Stimulated activated CD4-positive, alpha-beta T cell treated with anti-CD3 and anti-CD28 coated beads, Interleukin-12 subunit alpha, Interleukin-12 subunit beta, amount 100 ng/mL, for 24 hours (primary cell): ENCODE measurements at regions not wholly inside any gene's neighbourhood (a gene's known extent, or its start where the extent isn't known, plus 50 kb on each side); places are given as distances from the start of the nearest gene placed in this dataset.

Source experiments
- DNase-seq, 2 experiments: peaks; one replicate each; pipeline ENCODE4 v3.0.0-alpha.2; 2020; ENCODE audit warnings: low read depth in 2 of 2

DNA sequence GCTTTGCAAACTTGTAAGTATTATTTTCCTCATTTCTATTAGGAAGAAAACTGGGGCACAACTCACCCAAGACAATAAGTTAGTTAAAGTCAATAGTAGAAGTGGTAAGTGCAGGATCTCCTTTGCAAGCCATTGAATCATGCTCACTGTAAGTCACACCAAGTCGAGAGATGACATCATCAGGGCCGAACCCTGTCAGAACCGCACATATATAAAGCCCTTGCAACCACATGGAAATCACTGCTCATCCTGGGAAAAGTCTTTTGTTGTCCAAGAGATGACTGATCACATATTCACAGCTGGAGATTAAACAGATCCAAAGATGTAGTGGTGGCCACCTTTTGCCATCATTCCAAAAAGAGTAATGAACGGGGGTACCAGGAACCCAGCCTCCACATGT, 484.8 kb upstream of the ID2 start:
- no peak for DNase-seq

DNA sequence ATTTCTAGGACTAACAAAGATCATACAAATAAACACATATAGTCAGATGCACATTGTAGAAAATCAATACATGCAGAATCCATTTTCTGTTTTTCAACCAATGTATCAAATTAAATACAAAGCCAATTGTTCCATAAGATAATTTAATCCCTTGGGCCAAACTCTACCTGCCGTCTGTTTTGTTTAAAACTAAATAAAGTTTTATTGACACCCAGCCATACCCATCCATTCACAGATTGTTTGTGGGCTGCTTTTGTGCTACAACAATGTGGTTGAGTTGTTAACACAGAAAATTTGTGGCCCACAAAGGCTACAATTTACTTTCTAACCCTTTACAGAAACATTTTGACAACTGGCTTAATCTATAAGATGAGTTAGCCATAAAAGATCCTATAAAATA, 484.0 kb upstream of the ID2 start:
- no peak for DNase-seq

DNA sequence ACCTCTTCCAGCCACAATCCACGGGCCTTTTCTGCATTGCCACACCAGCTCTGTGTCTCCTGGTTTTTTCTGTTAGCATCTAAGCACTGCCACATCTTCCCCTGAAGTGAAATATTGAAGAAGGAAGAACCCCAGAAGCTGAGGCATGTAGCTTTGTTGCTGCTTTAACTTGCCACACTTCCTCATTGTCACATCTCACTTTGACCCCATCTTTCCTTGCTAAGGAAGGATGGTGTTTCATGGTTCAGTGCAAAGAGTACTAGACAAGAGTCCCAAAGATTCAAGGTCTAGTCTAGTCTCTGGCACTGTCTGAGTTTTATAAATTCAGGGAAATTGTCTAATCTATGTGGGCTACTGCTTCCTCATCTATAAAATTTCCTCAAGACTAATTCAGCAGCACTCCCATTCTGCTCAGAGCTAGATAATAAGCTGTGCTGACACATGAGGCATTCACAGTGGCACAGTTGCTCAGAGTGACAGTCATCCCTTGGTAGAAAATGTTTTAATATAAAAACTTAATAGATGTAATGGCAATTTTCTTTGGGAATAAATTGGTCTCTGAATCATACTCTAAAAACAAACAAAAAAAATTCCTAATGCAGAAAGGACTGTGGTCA, 483.0 kb upstream of the ID2 start:
- no peak for DNase-seq

DNA sequence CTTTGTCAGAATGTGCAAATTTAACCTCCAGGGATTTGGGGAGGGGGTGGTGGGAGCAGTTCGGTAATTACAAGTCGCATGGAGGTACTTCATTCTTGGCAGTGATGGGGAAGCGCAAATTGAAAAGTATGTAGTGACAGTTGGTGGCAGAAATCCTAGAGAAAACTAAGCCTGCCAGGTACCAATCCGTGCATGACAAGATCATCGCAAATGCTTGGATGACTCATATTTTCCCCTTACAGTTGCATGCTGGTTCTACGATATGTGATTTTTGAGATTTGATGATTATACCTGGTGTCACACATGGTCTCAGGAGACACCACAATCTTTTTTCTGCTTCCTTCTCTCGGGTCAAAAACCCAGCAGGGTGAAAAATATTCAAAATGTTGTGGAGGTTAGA, 479.7 kb upstream of the ID2 start:
- no peak for DNase-seq

DNA sequence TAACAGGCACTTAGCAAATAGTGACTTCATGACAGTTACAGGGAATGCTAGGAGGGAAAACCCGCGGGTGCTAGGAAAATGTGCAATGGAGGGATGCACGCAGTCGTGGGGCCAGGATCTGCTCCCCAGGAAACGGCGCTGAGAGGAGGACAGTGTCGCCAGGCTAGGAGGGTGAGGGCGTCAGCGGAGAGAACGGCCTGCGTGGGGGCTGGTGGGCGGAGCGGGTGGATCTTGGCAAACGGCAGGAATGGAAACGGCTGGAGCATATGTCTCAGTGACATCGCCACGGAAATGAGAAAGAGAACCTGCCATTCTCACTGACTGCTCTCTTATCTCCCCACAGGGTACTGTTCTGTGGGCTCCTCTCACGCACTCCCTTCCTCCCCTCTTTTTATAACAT, 478.5 kb upstream of the ID2 start:
- DNase-seq, result no peak

DNA sequence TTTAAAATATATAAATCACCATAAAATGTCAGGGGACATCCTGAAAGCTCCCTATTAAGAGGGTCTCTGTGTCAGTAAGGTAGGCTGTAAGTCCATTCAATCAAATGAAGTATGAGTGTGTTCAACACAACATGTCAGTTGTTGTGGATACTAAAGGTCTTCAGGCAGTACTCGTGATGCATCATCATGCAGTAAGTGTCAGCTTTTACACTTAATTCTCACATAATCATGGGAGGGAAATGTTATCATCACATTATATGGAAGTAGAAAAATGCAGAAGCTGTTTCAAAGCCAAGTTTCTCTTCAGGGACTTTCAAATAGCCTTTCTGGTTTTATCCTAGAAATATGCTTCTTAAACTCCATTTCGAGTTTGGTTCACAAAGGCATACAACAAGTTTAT, 477.1 kb upstream of the ID2 start:
- no peak for DNase-seq

DNA sequence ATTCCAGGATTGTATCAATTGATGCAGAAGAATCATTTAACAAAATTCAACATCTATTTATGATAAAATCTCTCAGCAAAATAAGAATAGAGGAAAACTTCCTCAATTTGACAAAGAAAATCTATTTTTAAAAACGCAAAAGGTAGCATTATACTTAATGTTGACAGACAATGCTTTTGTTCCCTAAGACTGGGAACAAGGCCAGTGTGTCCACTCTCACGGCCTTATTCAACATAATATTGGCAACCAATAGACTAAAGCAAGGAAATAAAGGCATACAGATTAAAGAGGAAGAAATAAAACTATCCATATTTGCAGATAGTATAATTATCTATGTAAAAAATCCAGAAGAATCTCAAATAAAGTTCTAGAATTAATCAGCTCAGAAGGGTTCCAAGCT, 472.4 kb upstream of the ID2 start:
- no peak for DNase-seq

DNA sequence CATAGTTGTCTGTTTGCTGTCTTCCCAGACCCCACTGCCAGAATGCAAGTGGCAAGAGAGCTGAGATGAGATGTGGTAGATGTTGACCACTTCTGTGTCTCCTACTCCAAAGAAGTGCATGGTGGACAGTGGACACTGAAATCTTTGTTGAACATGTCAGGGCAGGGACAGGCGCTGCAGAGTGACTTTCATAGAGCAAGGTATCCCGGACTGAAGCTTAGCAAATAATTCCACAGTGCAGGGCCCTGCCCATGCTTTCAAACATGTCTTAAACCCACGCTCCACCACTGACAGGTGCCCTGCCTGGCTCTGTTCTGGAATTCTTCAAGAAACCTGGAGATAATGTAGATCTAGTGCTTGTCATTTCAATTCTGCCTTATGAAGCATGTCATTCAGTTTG, 470.5 kb upstream of the ID2 start:
- DNase-seq, result no peak

DNA sequence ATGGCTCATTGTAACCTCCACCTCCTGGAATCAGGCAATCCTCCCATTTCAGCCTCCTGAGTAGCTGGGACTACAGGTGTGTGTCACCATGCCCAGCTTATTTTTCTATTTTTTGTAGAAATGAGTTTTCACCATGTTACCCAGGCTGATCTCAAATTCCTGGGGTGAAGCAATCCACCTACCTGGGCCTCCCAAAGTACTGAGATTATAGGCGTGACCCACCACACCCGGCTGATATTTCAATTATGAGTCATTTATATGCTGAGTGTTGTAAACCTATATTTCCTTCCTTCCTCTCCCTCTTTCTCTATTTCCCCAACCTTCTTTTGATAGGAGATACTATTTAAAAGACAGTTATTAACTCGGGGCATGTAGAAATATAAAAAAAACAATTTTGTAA, 469.6 kb upstream of the ID2 start:
- no peak for DNase-seq

DNA sequence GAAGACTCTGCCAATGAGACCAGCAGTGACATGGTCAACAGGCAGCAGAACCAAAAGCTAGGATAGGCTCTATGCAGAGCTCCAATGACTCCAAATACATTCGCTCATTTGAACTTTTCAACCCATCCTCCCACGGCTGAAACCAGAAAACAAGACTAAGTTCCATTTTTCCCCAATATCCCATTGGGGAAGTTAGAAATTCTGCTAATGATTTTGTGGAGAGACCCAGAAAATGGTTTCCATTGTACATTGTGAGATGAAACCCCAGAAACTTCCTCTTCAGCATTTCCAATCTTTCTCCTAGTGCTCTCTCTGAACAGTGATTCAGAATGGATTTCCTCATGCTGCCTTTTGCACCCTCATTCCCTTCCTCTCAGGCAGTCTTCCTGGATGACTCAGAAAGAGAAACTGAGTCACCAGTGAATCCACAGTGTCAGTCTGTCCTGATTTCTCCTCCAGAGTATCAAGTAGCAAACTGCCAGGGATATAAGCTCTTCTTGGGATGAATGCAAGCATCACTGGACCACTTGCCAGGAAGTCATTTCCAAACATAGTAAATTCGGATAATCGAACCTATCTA, 467.7 kb upstream of the ID2 start:
- no peak for DNase-seq

DNA sequence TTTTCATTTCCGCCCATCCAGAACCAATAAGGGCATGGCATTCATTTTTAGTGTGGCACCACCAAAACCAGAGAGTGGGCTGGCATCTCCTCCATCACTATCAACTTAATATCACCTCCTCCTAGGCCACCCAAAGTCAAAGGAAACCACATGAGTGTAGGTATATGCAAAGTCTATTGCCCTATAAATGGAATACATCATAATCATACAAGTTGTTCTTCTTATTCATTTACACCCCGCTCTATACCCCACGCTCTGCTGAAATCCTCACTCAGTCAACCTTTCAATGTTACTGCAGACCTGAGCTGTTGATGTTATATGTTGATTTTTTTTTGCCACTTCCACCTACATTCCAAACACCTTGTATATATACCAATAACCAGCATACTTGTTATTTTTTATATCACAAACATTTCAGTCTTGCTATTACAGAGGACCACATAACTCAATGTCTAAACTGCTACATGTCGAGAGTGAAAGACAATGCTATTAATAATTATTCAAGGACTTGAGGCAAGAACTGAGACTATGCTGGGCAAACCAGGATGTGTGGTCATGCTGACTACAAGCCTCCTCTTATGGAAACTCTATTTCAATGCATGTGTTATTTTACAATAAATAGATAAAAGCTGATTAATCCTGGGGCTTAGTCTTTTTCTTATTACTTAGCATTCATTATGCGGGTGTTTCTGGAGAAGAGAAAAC, 466.5 kb upstream of the ID2 start:
- DNase-seq, result no peak

DNA sequence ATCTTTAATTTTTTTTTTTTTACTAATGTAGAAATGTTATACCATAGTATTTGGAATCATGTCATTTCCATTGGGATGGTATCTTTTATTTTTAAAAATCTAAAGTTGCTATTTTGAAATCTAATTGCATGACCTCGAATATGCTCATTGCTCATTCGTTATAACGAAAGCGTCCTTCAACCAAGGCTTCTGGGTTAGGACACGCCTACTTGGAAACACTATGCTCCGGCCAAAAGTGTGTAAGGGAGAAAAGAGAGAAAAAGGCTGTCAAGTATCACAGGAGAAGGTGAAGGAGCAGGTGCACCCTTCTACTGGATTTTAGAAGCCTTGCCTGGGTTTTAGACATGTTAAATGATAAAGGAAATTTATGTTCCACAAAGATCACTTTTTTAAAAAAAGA, 465.9 kb upstream of the ID2 start:
- DNase-seq, result no peak

DNA sequence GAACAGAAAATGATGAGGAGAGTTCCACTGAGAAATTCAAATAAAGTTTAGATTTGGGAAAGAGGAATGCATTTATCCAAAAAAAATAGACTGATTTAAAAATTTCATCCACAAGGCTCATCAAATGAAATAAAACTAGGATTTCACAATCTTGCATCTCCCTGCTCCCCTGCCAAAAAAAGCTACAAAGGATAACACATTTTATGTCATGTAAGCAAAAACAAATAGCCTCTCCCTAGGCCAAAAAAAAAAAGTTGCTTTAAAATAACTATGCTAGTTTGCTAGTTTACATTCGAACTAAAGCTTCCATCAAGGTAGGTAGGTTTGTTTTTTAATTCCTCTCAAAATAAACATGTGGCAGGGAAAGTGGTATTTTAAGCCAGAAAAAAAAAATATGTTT, 465.5 kb upstream of the ID2 start:
- DNase-seq, result no peak

DNA sequence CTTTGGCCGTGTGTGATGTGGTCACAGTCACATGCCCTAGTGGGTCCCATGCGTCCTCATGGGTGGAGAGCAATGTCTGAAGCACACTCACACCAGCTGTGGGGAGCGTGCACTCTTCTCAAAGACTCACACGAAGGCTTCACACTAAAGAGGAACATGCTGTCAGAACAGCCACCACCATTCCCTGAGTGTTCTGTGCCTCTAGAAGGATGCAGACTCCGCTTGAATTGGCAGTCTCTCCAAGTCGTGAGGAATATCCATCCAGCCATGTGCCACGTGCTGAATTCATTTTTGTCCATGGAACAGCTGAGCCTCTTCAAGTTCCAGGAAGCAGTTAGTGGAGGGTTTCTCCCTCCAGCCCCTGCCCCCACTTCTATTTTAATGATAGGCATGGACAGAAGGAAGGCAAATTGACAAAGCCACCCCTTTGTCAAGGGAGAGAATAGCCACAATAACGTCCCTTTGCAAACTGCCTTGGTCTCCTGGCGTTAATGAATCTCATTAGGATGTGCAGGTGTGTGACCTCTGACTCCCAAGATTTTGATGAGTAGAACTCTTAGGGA, 464.3 kb upstream of the ID2 start:
- DNase-seq, result no peak

DNA sequence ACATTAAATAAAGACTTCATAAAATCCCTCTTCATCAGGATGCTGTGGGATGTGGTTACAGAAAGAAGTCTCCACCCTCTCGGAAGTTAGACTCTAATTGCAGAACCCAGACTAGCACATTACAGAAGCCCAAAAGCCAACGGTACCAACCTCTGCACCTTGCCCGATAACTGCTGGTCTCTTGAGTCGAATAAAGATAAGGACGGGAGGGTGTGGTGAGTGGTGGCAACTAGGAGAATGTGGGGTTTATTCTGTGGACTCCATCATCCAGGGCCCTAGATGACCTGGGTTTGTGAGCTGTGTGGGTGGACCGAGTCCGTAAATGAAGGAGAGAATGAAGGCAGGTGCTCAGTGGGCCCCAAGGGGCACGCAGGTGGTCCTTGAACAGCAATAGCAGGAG, 462.8 kb upstream of the ID2 start:
- no peak for DNase-seq

DNA sequence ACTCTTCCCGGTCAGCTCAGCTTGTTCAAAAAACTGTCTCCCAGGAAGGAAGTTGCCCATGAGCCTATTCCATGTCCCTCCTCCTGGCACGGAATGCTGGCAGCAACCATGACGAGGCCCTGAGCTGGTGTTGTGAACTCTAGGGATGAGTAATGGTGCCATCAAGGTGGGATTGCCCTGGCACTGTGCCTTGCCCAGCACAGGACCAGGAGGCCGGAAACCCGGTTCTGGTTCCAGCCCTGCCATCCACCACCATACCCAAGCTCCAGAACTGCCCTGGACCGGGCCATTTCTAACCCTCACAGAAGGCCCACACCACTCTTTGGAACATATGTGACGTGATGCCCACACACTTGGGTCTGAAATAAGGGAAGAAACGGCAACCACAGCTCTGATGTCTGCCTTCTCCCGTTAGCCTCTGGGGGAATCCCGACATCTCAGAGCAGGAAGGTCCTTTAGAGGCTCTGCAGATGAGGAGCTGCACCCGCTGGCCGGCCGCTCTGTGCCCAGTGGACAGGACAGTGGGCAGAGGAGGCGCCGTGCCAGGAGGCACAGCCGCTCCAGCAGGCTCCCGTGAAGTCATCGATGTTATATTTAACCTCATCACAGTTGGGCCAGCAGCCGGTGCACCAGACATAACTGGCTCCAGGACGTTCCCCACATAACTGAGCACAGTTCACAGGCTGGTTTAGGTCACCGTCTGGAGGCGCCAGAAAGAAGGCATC, 462.1 kb upstream of the ID2 start:
- DNase-seq, result no peak

DNA sequence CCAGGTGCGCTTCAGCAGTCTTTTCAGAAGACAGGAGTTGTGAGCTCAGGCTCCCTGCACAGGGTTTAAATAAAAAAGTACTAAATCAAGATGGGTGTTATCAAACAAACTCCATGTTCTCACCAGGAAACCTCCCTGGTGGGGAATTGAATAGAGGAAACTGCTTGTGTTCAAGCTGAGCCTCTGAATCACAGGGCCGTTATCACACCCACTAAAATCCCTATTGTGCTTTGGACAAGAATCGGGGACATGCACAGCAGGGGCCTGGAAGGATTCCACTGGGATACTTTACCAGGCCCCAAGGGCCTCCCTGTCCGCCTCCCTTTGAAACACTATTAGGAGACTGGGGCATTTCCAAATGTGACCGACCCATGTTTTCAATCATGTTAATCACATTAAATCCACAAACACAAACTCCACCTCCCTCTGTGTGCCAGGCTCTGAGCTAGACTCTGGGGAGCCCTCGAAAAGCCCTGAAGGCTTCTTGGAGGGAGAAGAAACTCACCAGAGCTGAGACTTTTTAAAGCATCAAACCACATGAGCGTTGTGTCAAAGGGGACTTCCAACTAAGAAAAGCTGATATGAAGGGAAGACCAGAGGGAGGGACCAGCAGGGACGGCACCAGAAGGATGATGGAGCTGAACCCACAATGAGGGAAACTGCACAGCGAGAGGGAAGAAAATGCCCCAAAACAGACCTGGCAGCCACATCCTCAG, 458.7 kb upstream of the ID2 start:
- DNase-seq, result no peak

DNA sequence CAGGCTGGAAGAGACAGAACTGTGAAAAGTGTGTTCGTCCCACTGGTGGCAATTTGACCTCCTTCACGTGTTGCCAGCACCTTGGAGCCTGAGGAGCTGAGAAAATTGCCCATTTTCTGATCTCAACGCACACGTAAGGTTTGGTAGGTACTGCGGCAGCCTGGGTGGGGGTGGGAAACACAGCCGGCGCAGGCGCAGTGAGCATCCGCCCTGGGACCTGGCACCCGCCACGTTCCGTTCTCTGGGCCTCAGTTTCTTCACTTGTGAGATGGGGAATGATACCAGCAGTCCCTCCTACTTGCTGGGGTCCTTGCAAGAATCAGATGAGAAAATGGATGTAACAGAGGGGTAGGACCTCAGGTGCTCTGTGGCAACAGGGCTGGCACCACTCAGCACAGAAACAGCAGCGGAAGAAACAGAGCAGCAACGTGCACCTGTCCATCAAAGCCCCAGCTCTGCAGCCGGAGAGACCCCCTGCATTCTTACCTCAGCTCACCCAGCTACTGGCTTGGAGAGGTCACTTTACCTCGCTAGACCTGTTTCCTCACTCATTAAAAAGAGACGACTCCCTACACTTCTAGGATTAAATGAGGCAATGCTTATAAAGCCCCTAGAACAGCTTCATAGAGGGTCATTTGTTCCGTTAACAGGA, 458.0 kb upstream of the ID2 start:
- DNase-seq, result no peak

DNA sequence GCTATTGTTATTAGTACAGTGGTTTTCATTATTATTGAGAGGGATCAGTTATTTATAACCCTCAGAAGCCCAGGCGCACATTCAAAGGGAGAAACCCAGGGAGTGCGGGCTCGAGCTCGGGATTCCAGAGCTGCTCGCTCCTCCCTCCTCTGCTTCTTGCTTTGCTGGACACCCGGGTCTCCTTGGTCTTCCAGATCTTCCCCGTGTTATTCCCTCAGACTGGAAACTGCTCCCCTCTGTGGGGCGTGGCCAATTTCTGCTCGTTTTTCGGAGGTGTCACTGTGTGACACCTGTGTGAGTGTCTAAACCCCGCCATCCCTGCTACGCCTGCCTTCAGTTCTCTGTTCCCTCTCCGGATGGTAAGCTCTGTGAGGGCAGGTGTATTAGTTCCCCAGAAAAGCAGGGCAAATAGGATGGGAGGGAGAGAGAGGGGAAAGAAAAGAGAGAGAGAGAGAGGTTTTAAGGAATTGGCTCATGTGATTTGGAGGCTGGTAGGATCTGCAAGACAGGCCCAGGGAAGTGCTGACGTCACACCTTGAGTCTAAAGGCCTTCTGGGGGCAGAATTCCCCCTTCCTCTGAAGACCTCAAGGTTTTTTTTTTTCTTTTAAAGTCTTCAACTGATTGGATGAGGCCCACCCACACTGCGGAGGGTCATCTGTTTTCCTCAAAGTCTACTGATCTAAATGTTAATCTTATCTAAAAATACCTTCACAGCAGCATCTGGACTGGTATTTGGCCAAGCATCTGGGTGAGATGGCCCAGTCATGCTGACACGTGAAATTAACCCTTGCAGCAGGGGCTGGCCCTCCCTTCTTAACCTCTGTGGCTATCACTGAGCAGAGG, 457.3 kb upstream of the ID2 start:
- no peak for DNase-seq

DNA sequence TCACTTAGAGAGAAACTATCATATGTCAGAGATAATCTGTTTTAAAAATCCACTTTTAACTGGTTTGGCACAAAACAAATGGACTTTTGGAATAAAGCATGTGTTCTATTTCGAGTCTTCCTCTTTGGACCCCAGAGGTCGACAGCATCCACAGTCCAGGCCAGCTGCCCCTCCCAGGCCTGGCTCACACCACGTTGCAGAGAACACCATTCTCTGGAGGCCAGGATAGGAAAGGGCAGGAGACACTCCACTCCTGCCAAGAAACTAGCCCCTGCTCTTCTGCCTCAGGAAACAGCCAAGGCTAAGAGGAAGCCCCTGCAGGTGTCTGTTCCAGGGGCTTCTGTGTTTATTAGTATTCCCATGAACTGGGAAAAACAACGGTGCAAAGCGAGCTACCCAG, 456.6 kb upstream of the ID2 start:
- no peak for DNase-seq

DNA sequence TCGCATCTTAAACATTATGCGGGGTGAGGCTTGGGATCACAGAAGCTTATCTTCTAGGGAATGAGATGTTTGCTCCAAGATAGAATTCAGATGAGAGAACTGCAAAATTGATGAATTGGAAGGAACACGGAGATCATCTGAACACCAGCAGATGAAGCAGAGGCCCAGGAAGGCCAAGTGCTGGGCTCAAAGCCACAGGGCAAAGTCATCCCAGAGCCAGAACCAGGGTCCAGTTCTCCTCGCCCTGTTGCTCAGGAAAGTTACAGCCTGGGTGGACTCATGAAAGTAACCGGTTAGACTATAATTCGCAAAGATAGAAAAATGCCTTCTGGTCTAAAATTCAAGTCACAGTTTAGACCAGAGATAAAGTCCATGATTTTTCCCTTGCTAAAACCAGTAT, 456.1 kb upstream of the ID2 start:
- DNase-seq, result no peak
